ENCODE measurements at regions not wholly inside any gene's neighbourhood (a gene's known extent, or its start where the extent isn't known, plus 50 kb on each side); places are given as distances from the start of the nearest gene placed in this dataset.

DNA sequence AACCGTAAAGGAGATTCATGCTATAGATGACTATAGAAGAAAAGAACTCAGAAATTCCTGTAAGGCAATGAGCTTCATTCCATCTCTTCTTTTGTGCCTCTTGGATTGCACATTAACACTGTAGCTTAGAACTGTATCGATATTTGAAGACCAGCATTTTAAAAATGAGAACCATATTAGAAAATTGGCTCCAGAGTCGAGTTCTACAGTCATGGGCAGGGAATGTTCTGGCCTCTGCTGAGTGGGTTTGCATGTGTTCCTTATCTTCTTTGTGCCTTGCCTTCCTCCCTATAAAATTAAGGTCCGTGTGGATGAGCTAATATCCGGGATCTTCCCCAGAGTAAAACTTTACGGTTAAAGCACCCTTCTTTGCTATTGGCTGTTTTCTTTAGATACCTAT lies 77.4 kb upstream of the PLCL2 start:
- no peaks in the 10 kb centered on the region for H3K36me3 ChIP-seq
- no peak overlapping the region for H3K27ac ChIP-seq
- TF ChIP-seq POLR2A (IDR thresholded peaks at IDR 0.05): no peak
- TF ChIP-seq, protein P1, sequence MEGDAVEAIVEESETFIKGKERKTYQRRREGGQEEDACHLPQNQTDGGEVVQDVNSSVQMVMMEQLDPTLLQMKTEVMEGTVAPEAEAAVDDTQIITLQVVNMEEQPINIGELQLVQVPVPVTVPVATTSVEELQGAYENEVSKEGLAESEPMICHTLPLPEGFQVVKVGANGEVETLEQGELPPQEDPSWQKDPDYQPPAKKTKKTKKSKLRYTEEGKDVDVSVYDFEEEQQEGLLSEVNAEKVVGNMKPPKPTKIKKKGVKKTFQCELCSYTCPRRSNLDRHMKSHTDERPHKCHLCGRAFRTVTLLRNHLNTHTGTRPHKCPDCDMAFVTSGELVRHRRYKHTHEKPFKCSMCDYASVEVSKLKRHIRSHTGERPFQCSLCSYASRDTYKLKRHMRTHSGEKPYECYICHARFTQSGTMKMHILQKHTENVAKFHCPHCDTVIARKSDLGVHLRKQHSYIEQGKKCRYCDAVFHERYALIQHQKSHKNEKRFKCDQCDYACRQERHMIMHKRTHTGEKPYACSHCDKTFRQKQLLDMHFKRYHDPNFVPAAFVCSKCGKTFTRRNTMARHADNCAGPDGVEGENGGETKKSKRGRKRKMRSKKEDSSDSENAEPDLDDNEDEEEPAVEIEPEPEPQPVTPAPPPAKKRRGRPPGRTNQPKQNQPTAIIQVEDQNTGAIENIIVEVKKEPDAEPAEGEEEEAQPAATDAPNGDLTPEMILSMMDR (IDR thresholded peaks at IDR 0.05): no peak
- no peak for TF ChIP-seq POLR2AphosphoS5 (IDR thresholded peaks at IDR 0.05; ENCODE audit: insufficient read depth in 1 of 2, low read depth in 1 of 2)
- intact Hi-C loops (cut with DNase I): no loop called here
- no peaks in the 10 kb centered on the region for H3K4me1 ChIP-seq
- H3K27me3 ChIP-seq: no peaks in the 10 kb centered on the region
- no peak for DNase-seq (ENCODE audit: extremely low spot score in 2 of 2)
- no peak overlapping the region for H3K4me3 ChIP-seq
- H3K9me3 ChIP-seq: no peaks in the 10 kb centered on the region

DNA sequence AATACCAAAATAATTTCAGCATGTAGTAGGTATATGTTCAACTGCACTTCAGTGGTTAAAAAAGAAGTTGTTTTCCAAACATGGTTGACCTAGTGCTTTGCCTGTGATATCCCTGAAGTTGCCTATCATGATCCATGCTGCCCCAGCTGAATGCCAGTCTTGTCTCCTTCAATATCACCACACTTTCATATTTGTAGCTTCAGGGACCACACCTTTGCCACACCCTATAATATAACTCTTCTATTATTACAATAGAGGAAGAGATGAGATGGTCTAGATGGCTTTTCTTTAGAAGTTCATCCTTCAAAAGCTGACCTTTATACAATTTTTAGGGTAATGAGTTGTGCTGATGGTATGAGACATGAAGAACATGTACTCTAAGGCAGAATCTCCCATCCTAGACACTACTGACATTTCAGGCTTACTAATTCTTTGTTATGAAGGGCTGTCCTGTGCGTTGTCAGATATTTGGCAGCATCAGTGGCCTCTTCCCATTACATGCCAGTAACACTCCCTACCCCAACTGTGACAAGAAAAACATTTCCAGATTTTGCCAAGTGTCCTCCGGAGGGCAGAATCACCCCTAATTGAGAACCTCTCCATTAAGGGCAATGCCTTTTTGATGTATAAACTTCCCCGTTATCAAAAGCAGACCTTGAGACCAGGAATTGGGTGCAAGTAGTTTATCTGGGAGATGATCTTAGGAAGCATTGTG lies 76.2 kb upstream of the PLCL2 start:
- DNase-seq (ENCODE audit: extremely low spot score in 2 of 2): no peak
- no peaks in the 10 kb centered on the region for H3K4me1 ChIP-seq
- H3K27ac ChIP-seq: no peak overlapping the region
- H3K9me3 ChIP-seq: no peaks in the 10 kb centered on the region
- H3K4me3 ChIP-seq: no peak overlapping the region
- H3K36me3 ChIP-seq: no peaks in the 10 kb centered on the region
- intact Hi-C loops (cut with DNase I): no loop called here
- TF ChIP-seq, protein P1 (IDR thresholded peaks at IDR 0.05): no peak
- TF ChIP-seq POLR2A (IDR thresholded peaks at IDR 0.05): no peak
- TF ChIP-seq POLR2AphosphoS5 (IDR thresholded peaks at IDR 0.05; ENCODE audit: insufficient read depth in 1 of 2, low read depth in 1 of 2): no peak
- no peaks in the 10 kb centered on the region for H3K27me3 ChIP-seq

DNA sequence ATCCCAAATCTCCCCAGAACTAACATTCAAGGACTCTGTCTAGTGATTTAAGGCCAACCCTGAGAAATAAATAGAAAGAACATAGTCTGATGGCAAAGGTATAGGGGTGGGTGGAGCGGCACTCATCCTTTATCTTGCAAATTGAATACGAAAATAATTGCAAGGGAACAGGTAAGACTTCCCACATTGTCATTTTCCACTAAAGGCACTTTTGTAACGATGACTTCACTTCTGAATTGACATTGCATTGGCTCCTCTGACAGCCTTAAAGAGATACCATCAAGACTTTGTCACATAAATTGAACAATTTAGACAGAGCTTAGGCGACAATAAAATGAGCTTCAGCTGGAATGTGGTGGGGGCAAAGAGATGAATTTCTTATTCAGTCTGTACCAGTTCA lies 75.3 kb upstream of the PLCL2 start:
- H3K27me3 ChIP-seq: no peaks in the 10 kb centered on the region
- no peak overlapping the region for H3K27ac ChIP-seq
- H3K9me3 ChIP-seq: no peaks in the 10 kb centered on the region
- H3K4me1 ChIP-seq: no peaks in the 10 kb centered on the region
- H3K4me3 ChIP-seq: no peak overlapping the region
- intact Hi-C loops (cut with DNase I): no loop called here
- TF ChIP-seq POLR2A (IDR thresholded peaks at IDR 0.05): no peak
- TF ChIP-seq, protein P1 (IDR thresholded peaks at IDR 0.05): no peak
- H3K36me3 ChIP-seq: no peaks in the 10 kb centered on the region
- DNase-seq (ENCODE audit: extremely low spot score in 2 of 2): no peak

DNA sequence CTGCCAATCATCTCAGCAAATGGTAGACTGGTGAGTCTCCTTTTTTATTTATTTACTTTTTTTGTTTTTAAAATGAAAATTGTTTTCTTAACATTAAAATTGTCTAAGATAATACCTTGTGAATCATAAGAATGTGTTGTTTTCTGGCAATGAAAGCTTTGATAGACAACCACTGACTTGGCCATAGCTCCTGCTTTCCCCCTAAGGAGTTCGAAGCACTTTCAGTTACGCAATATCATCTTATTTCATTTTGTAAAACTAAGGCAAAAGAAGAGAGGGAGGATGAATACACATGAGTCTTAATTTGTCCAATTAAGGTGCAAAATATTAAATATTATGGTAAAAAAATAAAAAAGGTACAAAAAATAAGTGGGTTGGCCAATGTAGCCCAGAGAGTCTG lies 74.8 kb upstream of the PLCL2 start:
- no peaks in the 10 kb centered on the region for H3K36me3 ChIP-seq
- TF ChIP-seq, protein P1 (IDR thresholded peaks at IDR 0.05): no peak
- TF ChIP-seq POLR2A (IDR thresholded peaks at IDR 0.05): no peak
- TF ChIP-seq POLR2AphosphoS5 (IDR thresholded peaks at IDR 0.05; ENCODE audit: insufficient read depth in 1 of 2, low read depth in 1 of 2): no peak
- no peaks in the 10 kb centered on the region for H3K9me3 ChIP-seq
- H3K27me3 ChIP-seq: no peaks in the 10 kb centered on the region
- no peak overlapping the region for H3K27ac ChIP-seq
- no peak for DNase-seq (ENCODE audit: extremely low spot score in 2 of 2)
- no peaks in the 10 kb centered on the region for H3K4me1 ChIP-seq
- intact Hi-C loops (cut with DNase I): no loop called here
- H3K4me3 ChIP-seq: no peak overlapping the region

DNA sequence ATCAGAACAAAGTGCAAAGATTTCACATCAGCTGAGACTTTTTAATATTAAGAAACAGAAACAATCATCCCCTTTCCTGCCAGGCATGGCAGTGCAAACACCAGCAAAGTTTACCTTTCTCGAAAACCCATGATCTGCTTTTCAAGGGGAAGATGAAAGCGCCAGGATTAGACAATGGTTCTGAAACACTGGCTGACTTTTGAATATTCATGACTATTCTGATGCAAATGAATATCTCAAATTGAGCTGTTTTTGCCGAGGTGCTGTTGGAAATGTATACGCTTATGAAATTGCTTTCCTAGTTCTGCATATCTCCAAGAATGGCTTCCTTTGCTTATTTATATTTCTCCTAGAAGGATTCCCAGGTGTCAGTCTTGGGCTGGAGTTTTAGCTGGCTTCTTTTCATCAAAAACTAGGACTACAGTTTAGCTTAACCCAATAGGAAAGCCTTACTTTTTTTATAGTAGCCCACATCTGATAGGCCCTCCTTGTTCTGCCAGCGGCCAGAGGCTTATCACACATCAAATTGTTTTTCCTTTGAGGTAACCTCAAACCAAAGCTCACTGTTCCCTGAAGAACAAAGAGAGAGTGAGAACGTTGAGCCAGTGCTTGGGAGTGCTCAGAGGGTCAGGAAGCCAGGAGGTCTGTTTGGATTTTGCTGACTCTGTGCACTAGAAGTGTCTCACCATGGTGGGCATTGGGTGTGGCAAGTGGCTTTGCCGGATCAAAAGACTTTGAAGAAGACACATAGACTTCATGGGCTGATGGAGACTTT lies 74.0 kb upstream of the PLCL2 start:
- no peak for TF ChIP-seq POLR2A (IDR thresholded peaks at IDR 0.05)
- TF ChIP-seq, protein P1 (IDR thresholded peaks at IDR 0.05): no peak
- no peak overlapping the region for H3K4me3 ChIP-seq
- intact Hi-C loops (cut with DNase I): no loop called here
- H3K27me3 ChIP-seq: no peaks in the 10 kb centered on the region
- H3K36me3 ChIP-seq: no peaks in the 10 kb centered on the region
- H3K9me3 ChIP-seq: no peaks in the 10 kb centered on the region
- no peaks in the 10 kb centered on the region for H3K4me1 ChIP-seq
- no peak overlapping the region for H3K27ac ChIP-seq
- DNase-seq (ENCODE audit: extremely low spot score in 2 of 2): no peak

Data from vagina (tissue), 2 donors.